Right atrium auricular region (tissue), 2 donors: ENCODE measurements at regions not wholly inside any gene's neighbourhood (a gene's known extent, or its start where the extent isn't known, plus 50 kb on each side); places are given as distances from the start of the nearest gene placed in this dataset.

Experiments used
- DNase-seq: peaks from one replicate; pipeline ENCODE4 v3.0.0-alpha.2; 2019; ENCODE audit warnings: low spot score
- H3K27ac ChIP-seq, 2 donors: fragments of 200-600 bp; sonication (generic); 1 replicate in 1 of 2; 2 replicates in 1 of 2; pipeline ENCODE4 v1.5.1; 2016 to 2019
- H3K27me3 ChIP-seq, 2 donors: fragments of 200-600 bp; sonication (generic); one replicate each; pipeline versions ENCODE4 v1.5.1 to v1.6.0; 2017 to 2019
- H3K36me3 ChIP-seq: fragments of 200-600 bp; sonication (generic); one replicate; pipeline ENCODE4 v1.5.1; 2016
- H3K4me1 ChIP-seq, 2 donors: fragments of 200-600 bp; sonication (generic); one replicate each; pipeline versions ENCODE4 v1.5.1 to v1.6.0; 2017 to 2019
- H3K4me3 ChIP-seq, 2 donors: fragments of 200-600 bp; sonication (generic); 1 replicate in 1 of 2; 2 replicates in 1 of 2; pipeline ENCODE4 v1.5.1; 2017 to 2019; ENCODE audit warnings: mild to moderate bottlenecking in 1 of 2, moderate library complexity in 1 of 2
- H3K9me3 ChIP-seq, 2 donors: fragments of 200-600 bp; sonication (generic); one replicate each; pipeline ENCODE4 v1.5.1; 2019
- TF ChIP-seq, protein P1 (sequence below), 2 donors: fragments of 200-600 bp; sonication (generic); IDR thresholded peaks; one replicate each; pipeline ENCODE4 v1.5.1; 2019; ENCODE audit warnings: antibody characterized with exemption in 2 of 2

DNA sequence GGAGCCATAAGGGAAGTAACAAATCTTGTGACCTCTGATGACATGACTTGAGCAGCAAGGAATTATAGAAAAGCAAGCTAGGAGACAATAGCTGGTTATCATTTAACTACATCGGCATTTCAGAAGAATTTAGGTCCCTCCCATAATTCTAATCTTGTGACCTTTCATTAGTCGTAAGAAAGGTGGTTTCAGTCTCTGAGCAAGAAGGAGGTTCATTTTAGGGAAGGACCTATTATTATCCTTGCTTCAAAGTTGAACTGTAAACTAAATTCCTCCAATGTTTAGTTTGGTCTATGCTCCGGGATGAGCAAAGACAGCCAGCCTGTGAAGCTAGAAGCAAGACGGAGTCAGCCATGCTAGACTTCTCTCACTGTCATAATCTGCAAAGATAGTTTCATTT is 159.6 kb downstream of the SLC16A9 start:
- Histone ChIP-seq H3K4me1 (no peaks in the 10 kb centered on the region), H3K9me3 (no peaks in the 10 kb centered on the region), H3K27ac (no peak overlapping the region), H3K36me3 (no peaks in the 10 kb centered on the region), H3K4me3 (no peak overlapping the region), H3K27me3 (no peaks in the 10 kb centered on the region)
- TF ChIP-seq, protein P1, sequence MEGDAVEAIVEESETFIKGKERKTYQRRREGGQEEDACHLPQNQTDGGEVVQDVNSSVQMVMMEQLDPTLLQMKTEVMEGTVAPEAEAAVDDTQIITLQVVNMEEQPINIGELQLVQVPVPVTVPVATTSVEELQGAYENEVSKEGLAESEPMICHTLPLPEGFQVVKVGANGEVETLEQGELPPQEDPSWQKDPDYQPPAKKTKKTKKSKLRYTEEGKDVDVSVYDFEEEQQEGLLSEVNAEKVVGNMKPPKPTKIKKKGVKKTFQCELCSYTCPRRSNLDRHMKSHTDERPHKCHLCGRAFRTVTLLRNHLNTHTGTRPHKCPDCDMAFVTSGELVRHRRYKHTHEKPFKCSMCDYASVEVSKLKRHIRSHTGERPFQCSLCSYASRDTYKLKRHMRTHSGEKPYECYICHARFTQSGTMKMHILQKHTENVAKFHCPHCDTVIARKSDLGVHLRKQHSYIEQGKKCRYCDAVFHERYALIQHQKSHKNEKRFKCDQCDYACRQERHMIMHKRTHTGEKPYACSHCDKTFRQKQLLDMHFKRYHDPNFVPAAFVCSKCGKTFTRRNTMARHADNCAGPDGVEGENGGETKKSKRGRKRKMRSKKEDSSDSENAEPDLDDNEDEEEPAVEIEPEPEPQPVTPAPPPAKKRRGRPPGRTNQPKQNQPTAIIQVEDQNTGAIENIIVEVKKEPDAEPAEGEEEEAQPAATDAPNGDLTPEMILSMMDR (IDR thresholded peaks at IDR 0.05) = no peak
- no peak for DNase-seq

DNA sequence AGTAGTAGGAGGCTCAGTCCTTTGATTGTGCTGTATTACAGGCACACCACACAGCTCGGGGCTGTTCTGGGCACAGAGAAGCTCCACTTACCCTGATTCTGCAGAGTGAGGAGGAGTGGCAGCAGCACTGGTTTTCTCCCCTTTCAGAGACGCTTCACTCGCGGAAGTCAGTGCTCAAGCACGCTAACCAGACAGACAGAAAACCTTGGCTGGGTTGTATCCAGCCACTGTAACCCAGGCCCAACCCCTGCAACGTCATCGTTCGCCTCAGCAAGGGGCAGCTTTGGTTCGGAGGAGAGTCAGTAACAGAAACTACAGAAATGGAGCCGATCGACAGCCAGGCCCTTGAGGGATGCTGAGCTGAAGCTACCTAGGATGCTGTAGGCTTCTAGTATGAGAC is 171.0 kb downstream of the SLC16A9 start:
- no peaks in the 10 kb centered on the region for H3K9me3 ChIP-seq
- no peak for DNase-seq
- H3K36me3 ChIP-seq = no peaks in the 10 kb centered on the region
- peaks cover 0 to 16% of the 10 kb centered on the region in 2 donors for H3K4me1 ChIP-seq
- H3K4me3 ChIP-seq = no peak overlapping the region
- H3K27ac ChIP-seq = peak overlapping the region in 1 of 2 donors; percentile 72
- TF ChIP-seq, protein P1 (IDR thresholded peaks at IDR 0.05) = no peak
- no peaks in the 10 kb centered on the region for H3K27me3 ChIP-seq

DNA sequence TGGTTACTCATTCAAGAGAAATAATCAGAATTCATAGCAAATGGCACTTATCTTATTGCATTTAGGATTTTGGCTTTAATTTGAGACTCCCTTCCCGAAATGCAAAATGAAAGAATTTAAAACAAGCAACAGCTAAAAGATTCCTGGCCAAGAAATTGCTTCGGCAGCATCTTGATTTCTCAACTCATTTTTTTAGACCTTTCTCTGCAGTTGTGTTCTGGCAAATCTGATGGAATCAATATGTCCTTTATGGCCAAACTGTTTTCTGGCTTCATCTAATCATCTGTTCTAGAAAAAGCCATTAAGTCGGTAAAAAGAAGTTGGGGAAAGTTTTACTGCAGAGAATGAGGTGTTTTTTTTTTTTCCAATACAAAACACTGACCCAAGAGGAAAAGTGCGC is 172.1 kb downstream of the SLC16A9 start:
- Histone ChIP-seq H3K9me3 (no peaks in the 10 kb centered on the region), H3K27ac (peak overlapping the region in 1 of 2 donors; percentile 72), H3K4me1 (peaks cover 0 to 16% of the 10 kb centered on the region in 2 donors), H3K36me3 (no peaks in the 10 kb centered on the region), H3K4me3 (no peak overlapping the region), H3K27me3 (no peaks in the 10 kb centered on the region)
- no peak for DNase-seq
- TF ChIP-seq, protein P1 (IDR thresholded peaks at IDR 0.05) = no peak

DNA sequence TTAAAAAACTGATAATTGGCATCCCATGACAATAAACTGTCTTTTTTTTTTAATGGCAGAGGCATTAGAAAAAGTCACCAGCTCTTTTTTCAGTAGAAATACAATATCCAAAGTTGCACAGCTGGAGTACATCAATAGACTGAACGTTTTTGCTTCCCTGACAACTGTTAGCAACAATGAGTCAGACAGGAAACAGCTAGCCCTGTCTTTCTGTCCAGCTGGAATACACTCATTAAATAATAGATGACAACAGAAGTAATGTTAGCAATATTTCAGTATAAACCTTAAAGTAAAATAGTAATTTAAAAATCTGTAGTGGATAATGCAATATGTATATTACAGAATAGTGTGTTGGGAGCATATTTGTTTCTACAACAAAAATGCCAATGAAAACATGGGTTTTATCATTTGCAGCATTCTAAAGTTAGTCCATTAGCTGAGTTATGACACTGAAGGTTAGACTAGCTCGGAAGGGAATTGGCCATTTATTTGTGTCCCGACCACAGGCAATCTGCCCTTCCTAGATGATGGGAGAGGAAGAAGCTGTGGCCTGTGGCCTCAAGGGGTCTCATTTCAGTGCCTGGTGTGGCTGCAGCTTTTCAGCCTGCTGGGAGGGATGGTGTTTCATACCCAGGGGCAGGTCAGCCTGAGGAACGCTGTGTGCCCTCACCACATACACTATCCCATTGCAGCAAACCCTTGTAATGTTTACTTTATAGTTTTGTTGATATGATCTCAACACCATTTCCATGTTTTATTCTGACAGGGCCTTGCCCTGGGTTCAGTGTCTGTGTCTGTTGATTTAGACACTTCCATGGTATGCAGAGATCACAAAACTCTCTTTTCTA is 173.3 kb downstream of the SLC16A9 start:
- no peak for DNase-seq
- Histone ChIP-seq H3K9me3 (no peaks in the 10 kb centered on the region), H3K4me3 (no peak overlapping the region), H3K36me3 (no peaks in the 10 kb centered on the region), H3K4me1 (peaks cover 0 to 16% of the 10 kb centered on the region in 2 donors), H3K27ac (peak overlapping the region; percentile 20 to 72), H3K27me3 (no peaks in the 10 kb centered on the region)
- TF ChIP-seq, protein P1 (IDR thresholded peaks at IDR 0.05) = no peak

DNA sequence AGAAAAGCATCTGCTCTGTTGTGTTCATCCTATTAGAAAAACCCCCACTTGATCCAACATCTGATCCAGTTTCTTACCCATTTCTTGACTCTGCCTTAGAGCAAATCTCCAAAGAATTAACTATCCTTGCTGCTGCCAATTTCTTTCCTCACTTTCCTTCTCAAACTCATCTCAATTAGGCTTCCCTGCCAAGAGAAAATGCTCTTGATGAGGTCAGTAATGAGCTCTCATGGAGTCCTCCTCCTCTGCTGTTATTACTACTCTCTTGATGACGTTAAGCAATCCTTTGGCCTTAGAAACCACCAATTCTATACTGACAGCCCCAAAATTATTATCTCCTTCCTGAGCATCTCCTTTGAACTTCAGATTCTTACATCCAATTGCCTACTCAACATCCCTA is 162.0 kb upstream of the FAM13C start:
- H3K27me3 ChIP-seq = no peaks in the 10 kb centered on the region
- no peaks in the 10 kb centered on the region for H3K36me3 ChIP-seq
- TF ChIP-seq, protein P1 (IDR thresholded peaks at IDR 0.05) = no peak
- H3K27ac ChIP-seq = peak overlapping the region in 1 of 2 donors; percentile 1
- H3K4me1 ChIP-seq = no peaks in the 10 kb centered on the region
- no peaks in the 10 kb centered on the region for H3K9me3 ChIP-seq
- H3K4me3 ChIP-seq = no peak overlapping the region
- no peak for DNase-seq
